Ovary (tissue), 3 donors: ENCODE measurements at regions not wholly inside any gene's neighbourhood (a gene's known extent, or its start where the extent isn't known, plus 50 kb on each side); places are given as distances from the start of the nearest gene placed in this dataset.

Source experiments
- CTCF ChIP-seq, 3 donors: fragments of 450-650 bp in 2 of 3; fragments of 200-600 bp in 1 of 3; IDR thresholded peaks; one replicate each; pipeline versions ENCODE4 v1.5.1 to v1.8.0; 2016 to 2022; ENCODE audit warnings: antibody characterized with exemption in 3 of 3, mild to moderate bottlenecking in 1 of 3
- POLR2A ChIP-seq: fragments of 450-650 bp; IDR thresholded peaks from one replicate; pipeline ENCODE4 v1.6.1; 2017; ENCODE audit warnings: antibody characterized with exemption, mild to moderate bottlenecking, moderate library complexity
- donor health status: DM: no; HTN: no; CAD: no.

- TF ChIP-seq POLR2A (no peak), CTCF (IDR thresholded peaks at IDR 0.05) (no peak)
Measured at GRCh38 chr9:110078604-110079003, 129.4 kb downstream of the C9orf152 start.
